Stimulated activated CD4-positive, alpha-beta T cell treated with anti-CD3 and anti-CD28 coated beads, Interleukin-1b, Interleukin-23, amount 100 ng/mL, for 48 hours (primary cell): ENCODE measurements at regions not wholly inside any gene's neighbourhood (a gene's known extent, or its start where the extent isn't known, plus 50 kb on each side); places are given as distances from the start of the nearest gene placed in this dataset.

Experiments used
- DNase-seq: peaks from one replicate; pipeline ENCODE4 v3.0.0-alpha.2; 2020

DNA sequence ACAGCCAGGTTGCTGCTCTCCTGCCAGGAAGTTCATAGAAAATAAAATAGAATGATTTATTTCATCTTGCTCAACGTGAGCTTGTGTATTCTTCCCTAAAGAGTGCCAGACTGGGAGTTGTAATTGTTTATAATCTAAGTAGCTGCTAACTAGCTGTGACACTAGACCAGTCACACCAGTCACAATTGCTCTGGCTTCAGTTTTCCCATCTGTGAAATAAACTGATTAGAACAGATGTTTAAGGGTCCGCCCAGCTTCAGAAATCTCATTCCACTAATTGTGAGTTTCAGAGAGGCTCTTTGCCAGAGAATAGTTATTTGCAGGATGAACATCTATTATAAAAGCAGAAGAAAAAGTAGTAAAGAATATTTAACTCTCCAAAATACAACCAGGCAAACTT is 55.6 kb upstream of the ZDHHC17 start:
- DNase-seq: no peak

GRCh38 chr12:76711241-76711640 is 52.7 kb upstream of the ZDHHC17 start:
- DNase-seq: no peak

GRCh38 chr12:76713130-76713529 is 50.8 kb upstream of the ZDHHC17 start:
- no peak for DNase-seq

DNA sequence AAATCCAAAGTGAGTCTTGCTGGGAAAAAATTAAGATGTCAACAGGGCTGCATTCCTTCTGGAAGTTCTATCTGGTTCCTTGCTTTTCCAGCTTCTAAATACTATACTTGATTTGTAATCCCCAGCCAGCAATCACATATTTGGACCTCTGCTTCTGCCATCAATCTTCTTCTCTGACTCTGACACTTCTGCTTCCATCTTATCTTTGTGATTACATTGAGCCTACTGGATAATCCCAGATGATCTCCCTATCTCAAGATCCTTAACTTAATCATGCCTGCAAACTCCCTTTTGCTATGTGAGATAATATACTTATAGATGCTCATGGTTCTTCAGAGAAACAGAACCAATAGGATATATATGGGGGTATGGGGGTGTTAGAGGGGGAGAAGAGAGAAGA is 49.9 kb upstream of the ZDHHC17 start:
- no peak for DNase-seq
